ENCODE measurements at regions not wholly inside any gene's neighbourhood (a gene's known extent, or its start where the extent isn't known, plus 50 kb on each side); places are given as distances from the start of the nearest gene placed in this dataset.

- no peak overlapping the region for H3K4me3 Mint-ChIP-seq (ENCODE audit: low read depth, unreplicated experiment)
- no peak overlapping the region for H3K27ac Mint-ChIP-seq (ENCODE audit: unreplicated experiment)
- no TSS peak for BruUV-seq (replicated peaks)
- no peaks in the 10 kb centered on the region for H3K4me1 Mint-ChIP-seq (ENCODE audit: low read depth, unreplicated experiment)
- CTCF ChIA-PET, result no interaction called here
- DNase-seq, result no peak
- no peaks in the 10 kb centered on the region for H3K9me3 Mint-ChIP-seq (ENCODE audit: low read depth, unreplicated experiment)
- no peaks in the 10 kb centered on the region for H3K36me3 Mint-ChIP-seq (ENCODE audit: insufficient read depth, unreplicated experiment)
- TF ChIP-seq CTCF (IDR thresholded peaks at IDR 0.05; ENCODE audit: unreplicated experiment), result no peak
- intact Hi-C loops (cut with micrococcal nuclease; ENCODE audit: unreplicated experiment), result loop anchor here (10.0 kb wide), 1 partner anchor 125 kb away; no protein-coding TSS in a partner anchor
- no peaks in the 10 kb centered on the region for H3K27me3 Mint-ChIP-seq (ENCODE audit: unreplicated experiment)
Observed at GRCh38 chrX:4239650-4240540, 526.4 kb upstream of the PRKX start.

- no peaks in the 10 kb centered on the region for H3K4me1 Mint-ChIP-seq (ENCODE audit: low read depth, unreplicated experiment)
- no TSS peak for BruUV-seq (replicated peaks)
- CTCF ChIA-PET, result no interaction called here
- H3K27ac Mint-ChIP-seq (ENCODE audit: unreplicated experiment), result no peak overlapping the region
- H3K9me3 Mint-ChIP-seq (ENCODE audit: low read depth, unreplicated experiment), result no peaks in the 10 kb centered on the region
- no peak overlapping the region for H3K4me3 Mint-ChIP-seq (ENCODE audit: low read depth, unreplicated experiment)
- DNase-seq, result no peak
- H3K27me3 Mint-ChIP-seq (ENCODE audit: unreplicated experiment), result no peaks in the 10 kb centered on the region
- no peak for TF ChIP-seq CTCF (IDR thresholded peaks at IDR 0.05; ENCODE audit: unreplicated experiment)
- H3K36me3 Mint-ChIP-seq (ENCODE audit: insufficient read depth, unreplicated experiment), result no peaks in the 10 kb centered on the region
- intact Hi-C loops (cut with micrococcal nuclease; ENCODE audit: unreplicated experiment), result no loop called here
Observed at GRCh38 chrX:4238916-4239315, 525.5 kb upstream of the PRKX start.

- no TSS peak for BruUV-seq (replicated peaks)
- DNase-seq, result no peak
- Mint-ChIP-seq H3K36me3 (ENCODE audit: insufficient read depth, unreplicated experiment) (no peaks in the 10 kb centered on the region), H3K27me3 (ENCODE audit: unreplicated experiment) (no peaks in the 10 kb centered on the region), H3K27ac (ENCODE audit: unreplicated experiment) (no peak overlapping the region), H3K9me3 (ENCODE audit: low read depth, unreplicated experiment) (peaks cover 3% of the 10 kb centered on the region), H3K4me3 (ENCODE audit: low read depth, unreplicated experiment) (no peak overlapping the region), H3K4me1 (ENCODE audit: low read depth, unreplicated experiment) (peaks cover 7% of the 10 kb centered on the region)
- intact Hi-C loops (cut with micrococcal nuclease; ENCODE audit: unreplicated experiment), result no loop called here
- CTCF ChIA-PET, result interaction anchor here (1.0 kb wide), 1 partner anchor 28 kb away, joined by 3 read pairs; no protein-coding TSS in a partner anchor
- TF ChIP-seq CTCF (IDR thresholded peaks at IDR 0.05; ENCODE audit: unreplicated experiment), result no peak
Observed at GRCh38 chrX:4225086-4225485, 511.6 kb upstream of the PRKX start.

- H3K27ac Mint-ChIP-seq (ENCODE audit: unreplicated experiment), result no peak overlapping the region
- H3K27me3 Mint-ChIP-seq (ENCODE audit: unreplicated experiment), result peaks cover 55% of the 10 kb centered on the region
- no peak for DNase-seq
- no peak overlapping the region for H3K4me3 Mint-ChIP-seq (ENCODE audit: low read depth, unreplicated experiment)
- CTCF ChIA-PET, result no interaction called here
- H3K9me3 Mint-ChIP-seq (ENCODE audit: low read depth, unreplicated experiment), result no peaks in the 10 kb centered on the region
- no peaks in the 10 kb centered on the region for H3K36me3 Mint-ChIP-seq (ENCODE audit: insufficient read depth, unreplicated experiment)
- intact Hi-C loops (cut with micrococcal nuclease; ENCODE audit: unreplicated experiment), result no loop called here
- TF ChIP-seq CTCF (IDR thresholded peaks at IDR 0.05; ENCODE audit: unreplicated experiment), result no peak
- no peaks in the 10 kb centered on the region for H3K4me1 Mint-ChIP-seq (ENCODE audit: low read depth, unreplicated experiment)
- no TSS peak for BruUV-seq (replicated peaks)
Observed at GRCh38 chrX:4206941-4207340, 493.5 kb upstream of the PRKX start.

All from Calu3 (cell line).